ENCODE measurements at regions not wholly inside any gene's neighbourhood (a gene's known extent, or its start where the extent isn't known, plus 50 kb on each side); places are given as distances from the start of the nearest gene placed in this dataset.

GRCh38 chr16:74169066-74169465, 127.5 kb upstream of the PSMD7 start:
- TF ChIP-seq CTCF (IDR thresholded peaks at IDR 0.05) (no peak), POLR2AphosphoS5 (IDR thresholded peaks at IDR 0.05; ENCODE audit: insufficient read depth in 1 of 2, low read depth in 1 of 2) (no peak), POLR2A (IDR thresholded peaks at IDR 0.05) (no peak)

Measured in vagina (tissue), 2 donors.